Effector CD4-positive, alpha-beta T cell (primary cell): ENCODE measurements at regions not wholly inside any gene's neighbourhood (a gene's known extent, or its start where the extent isn't known, plus 50 kb on each side); places are given as distances from the start of the nearest gene placed in this dataset.
"Not testable (repeated sequence)": the region's sequence is repeated elsewhere in the genome, so short reads cannot be mapped to it uniquely, and the experiment has no call there.

Experiments
- DNase-seq: peaks from one replicate; pipeline ENCODE4 v3.0.0-alpha.2; 2020

DNA sequence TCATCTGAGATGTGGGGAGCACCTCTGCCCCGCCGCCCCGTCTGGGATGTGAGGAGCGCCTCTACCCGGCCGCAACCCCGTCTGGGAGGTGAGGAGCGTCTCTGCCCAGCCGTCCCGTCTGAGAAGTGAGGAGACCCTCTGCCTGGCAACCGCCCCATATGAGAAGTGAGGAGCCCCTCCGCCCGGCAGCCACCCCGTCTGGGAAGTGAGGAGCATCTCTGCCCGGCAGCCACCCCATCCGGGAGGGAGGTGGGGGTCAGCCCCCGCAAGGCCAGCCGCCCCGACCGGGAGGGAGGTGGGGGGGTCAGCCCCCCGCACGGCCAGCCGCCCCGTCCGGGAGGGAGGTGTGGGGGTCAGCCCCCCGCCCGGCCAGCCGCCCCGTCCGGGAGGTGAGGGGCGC lies 89.9 kb downstream of the PHLDA1 start:
- DNase-seq = not testable (repeated sequence)

DNA sequence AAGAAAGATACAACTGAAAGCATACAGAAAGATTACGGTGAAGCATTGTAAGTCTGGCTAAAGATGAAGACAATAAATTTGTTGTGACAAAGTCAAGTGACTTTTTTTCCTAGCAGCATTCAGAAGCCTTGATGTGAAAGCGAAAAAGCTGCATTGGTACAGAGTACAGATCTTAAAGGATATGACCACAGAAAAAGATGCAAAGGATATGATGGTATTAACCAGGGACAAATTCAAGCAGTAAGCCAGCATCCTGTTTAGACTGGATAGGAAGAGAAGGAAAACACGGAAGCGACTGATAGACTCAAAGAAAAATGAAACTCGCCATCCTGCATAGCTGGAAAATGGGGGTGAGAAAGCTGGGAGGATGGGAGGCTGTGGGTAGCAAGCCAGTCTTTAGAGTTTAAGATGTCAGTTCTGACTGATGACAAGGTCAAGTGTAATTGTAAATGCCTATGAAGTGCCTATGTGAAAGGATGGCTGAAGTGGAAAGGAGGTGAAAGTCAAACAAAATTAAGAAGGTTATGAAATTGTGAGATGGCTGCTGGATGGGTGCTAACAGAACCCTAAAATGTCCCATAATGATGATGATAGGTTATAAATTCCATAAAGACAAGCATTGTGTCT lies 92.4 kb downstream of the PHLDA1 start:
- no peak for DNase-seq

DNA sequence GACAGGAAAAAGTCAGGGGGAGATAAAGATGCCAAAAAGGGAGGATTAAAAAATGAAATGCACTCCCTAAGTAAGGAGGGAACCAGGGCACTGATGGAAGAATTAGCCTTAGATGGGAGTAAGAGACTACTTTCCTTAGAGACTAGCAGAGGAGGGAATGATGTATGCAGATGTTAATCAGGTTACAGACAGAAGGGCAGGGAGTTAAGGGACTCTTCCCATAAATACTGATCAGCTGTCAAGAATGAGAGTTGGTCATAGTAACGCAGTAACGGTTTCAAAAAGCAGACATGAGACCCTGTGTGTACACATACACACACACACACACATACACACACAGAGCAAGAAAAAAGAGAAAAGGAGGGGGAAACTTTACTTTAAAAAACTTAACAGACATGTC lies 93.4 kb downstream of the PHLDA1 start:
- no peak for DNase-seq

DNA sequence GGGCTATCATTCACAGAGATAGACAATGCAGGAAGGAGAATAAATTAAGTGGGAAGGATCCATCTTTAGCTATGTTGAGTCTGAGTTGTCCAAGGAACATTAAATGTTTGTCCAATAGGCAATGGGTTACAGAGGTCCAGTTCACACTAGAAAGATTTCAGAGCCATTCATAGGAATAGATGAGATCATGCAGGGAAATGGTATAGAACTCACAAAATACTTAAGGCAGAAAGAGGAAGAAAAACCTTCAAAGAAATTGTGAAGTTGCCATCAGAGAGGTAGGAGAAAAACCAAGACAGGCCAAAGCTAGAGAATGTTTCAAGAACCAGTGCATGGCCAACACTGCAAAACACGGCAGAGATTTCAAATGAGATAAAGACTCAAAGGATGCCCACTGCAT lies 94.1 kb downstream of the PHLDA1 start:
- DNase-seq = no peak

DNA sequence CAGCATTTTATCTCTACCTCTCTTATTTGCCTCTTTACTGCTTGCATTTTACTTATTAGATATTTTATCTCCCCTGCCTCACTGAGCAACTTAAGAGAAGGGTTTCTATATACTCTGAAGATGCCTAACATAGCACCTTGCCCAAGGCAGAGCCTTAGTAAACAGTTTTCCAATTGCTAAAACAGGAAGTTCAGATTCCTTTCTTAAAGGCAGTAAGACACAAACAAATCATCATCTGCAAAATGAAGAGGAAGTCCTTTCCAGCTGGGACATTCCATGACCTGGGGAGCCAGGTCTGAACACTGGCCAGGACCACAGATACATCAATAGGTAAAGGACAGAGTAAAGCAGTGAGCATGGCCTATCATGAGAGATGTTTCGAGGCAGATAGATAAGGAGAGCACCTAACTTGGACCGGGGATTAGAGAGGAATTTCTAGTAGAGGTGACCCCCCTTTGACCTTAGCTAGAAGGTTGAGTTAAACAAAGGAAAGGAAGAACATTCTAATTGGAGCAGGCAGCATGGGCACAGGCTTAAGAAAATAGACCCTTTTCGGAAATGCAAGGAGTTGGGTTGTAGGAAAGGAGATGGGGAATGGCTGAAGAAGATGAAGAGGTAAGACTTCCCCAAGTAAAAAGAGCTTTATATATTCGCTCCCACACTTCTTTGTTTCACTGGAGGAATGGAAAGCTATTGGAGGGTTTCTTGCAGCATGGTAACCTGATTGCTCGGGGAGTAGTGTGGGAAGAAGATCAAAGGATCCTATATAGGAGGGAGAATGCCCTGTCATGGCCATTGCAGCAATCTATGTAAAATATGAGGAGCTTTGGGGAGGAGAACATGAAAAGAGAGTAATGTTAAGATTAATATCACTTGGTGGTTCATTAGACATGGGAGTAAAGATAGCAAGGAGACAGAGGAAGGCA lies 94.8 kb downstream of the PHLDA1 start:
- DNase-seq = no peak

GRCh38 chr12:75935539-75936242 lies 95.9 kb downstream of the PHLDA1 start:
- no peak for DNase-seq

DNA sequence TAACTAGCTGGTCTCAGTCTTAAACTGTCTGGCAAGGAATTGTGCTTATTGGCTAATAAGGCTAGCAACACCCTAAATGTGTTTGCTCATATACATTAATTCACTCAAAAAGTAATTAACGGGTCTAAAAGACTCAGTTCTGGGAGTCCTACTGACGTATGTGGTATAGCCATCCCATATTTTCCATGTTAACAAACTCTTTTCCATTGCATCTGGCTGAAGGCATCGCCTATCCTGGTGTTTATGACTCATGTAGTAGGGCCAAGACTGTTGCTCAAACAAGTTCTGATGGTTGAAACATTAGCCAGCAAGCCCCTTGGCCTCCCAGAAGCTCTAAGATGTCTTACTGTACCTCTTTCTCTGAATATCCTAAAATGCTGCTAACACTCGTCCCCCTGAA lies 98.5 kb downstream of the PHLDA1 start:
- DNase-seq = no peak

DNA sequence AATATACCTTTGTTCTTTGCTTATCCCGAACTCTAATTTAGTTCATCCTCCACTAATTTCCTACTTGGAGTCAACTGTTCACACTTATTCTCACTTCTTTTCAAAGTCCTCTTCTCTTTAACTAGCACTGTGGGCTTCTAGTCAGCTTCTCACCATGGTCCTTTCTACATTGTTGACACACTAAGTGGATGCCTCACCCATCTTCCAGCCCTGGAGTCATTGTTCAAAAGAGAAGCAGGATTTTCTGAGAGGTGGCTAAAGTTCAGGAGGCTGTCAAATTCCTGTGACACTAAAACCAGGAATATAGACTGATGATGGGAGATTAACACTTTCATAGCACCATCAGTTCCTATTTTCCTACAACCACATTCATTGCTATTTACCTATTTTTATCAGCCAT lies 99.3 kb downstream of the PHLDA1 start:
- no peak for DNase-seq

GRCh38 chr12:75923964-75924666 lies 107.5 kb downstream of the PHLDA1 start:
- DNase-seq = no peak

- no peak for DNase-seq
Measured at GRCh38 chr12:75922944-75923642, 108.5 kb downstream of the PHLDA1 start.

GRCh38 chr12:75921622-75922289 lies 109.8 kb downstream of the PHLDA1 start:
- DNase-seq = no peak

GRCh38 chr12:75917715-75918114 lies 113.9 kb downstream of the PHLDA1 start:
- DNase-seq = no peak

DNA sequence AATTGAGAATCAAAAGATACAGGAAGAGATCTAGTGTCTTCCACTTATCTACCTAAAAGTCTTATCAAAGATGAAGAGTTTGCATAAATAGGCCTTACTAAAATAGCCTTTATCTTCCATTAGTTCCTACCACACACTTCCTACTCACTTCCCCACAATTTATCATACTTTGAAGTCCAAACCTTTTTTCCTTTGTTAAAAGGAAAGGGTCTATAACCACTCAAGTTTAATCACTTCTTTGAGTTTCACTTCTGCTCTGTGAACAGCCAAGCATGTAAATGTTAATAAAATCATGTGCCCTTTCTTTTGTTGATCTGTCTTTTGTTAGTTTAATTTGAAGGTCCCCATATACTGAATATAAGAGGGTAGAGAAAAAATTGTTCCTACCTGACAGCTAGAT lies 114.5 kb downstream of the PHLDA1 start:
- no peak for DNase-seq

DNA sequence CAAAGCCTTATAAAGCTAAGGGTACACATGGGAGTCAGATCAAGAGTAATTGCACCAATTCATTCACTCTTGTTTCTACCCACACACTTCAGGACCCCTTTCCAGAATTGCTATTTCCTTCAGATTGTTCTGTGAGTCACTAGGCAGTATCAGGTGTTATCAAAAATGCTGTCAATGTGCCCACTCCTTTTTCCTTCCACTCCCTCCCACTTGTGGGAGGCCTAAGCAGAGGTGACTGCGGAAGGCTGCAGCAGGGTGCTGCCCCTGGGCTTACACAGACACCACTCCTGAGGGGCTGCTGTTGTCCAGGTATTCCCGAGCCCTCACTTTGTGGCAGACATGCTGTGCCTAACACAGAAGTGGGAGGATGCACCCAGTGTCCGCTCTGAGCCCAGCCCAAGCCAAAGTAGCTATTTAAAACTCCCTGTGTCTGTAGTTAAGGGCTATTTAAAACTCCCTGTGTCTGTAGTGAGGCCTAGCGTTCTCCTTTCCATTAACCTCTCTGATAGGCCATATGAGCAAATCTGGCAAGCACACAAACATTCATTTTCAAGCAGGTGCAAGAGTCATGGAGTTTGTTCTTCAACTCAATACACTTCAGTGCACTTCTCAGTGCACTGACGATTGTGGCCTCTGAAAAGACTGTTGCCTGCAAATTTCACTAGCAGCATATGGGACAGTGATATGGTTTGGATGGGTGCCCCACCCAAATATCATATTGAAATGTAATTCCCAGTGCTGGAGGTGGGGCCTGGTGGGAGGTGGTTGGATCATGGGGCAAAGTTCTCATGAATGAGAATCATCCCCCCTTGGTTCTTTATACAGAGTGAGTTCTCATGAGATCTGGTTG lies 117.8 kb downstream of the PHLDA1 start:
- DNase-seq = no peak

- DNase-seq = no peak
Measured at GRCh38 chr12:75909714-75910656, 121.6 kb downstream of the PHLDA1 start.

DNA sequence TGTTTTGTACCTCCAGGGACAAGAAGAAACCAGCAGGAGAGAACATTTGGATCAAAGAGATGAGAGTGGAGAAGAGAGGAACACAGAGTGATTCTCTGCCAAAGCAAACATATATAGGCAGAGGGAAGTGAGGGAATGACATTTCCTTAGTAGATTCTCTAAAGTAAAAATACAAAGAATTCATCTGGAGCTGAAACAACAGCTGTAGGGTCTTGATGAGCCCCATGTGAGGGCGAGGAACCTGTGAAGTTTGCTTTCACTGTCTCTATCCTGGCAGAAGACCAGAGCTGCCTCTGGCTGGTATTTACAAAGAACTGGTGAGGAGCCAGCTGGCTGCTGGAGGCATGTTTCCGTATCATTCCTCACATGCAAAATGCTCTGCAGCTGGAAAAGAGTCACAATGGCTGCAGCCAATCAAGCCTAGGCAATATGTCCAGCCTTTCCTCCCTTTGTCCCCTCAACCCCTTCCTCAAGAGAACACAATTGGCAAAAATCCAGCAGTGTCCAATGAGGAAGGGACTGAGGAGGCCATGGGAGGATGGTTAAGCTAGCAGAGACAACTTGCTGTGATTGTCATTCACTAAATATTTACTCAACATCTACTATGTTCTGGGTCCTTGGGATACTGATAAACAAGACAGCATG lies 122.5 kb downstream of the PHLDA1 start:
- DNase-seq = no peak

DNA sequence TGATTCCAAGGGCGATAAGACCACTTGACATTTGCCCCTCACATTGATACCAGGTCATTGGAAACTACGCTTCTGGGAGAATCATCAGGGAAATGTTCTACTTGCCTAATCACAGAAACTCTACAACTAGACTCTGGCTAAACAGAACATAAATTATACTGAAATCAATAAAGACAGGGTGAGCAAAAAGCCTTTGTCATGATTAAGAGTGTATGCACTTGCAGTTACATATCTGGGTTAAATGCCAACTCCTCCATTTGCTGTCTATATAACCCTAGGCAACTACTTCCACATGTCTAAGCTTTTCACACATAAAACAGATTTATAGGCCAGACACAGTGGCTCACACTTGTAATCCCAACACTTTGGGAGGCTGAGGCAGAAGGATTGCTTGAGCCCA lies 125.7 kb downstream of the PHLDA1 start:
- DNase-seq = no peak

DNA sequence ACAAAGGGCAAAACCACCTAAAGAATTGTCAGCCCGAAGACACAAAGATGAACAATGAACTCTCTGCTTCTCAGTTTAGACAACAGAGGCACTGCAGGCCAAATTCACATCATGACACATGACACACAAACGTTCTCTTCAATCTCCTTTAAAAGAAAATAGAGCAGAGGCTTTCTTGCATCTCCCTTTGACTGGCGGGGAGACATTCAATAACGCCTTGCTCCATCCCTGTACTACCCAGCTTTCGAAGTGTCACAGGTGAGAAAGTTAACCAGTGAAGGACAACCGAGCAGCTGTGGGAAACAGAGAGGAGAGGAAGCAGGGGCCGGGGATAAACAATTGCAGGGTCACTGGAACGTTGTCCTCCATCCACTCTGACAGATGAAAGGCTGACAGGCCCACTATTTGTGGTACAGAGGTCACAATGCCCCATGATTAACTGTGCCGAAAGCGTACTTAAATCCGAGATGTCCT lies 130.8 kb downstream of the PHLDA1 start:
- DNase-seq = no peak

DNA sequence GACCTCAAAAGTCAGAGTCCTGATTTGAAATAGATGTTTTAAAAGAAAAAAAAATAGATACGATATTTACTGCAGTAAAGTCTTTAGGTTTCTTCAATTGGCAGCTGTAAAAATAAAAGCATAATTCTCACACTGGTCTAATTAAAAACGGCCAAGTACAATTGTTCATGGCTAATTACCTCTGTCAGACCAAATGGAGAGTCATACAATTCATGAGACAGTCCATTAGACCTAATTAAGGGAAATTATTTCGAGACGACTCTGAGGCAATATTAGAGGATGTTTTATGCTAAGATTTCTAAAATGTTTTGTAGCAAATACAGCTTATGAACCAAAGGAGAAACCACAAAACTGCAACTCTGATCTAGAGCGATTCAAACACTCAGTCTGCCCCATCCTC lies 131.3 kb downstream of the PHLDA1 start:
- DNase-seq = no peak
